IPS DF 4.7 (cell line): ENCODE measurements at regions not wholly inside any gene's neighbourhood (a gene's known extent, or its start where the extent isn't known, plus 50 kb on each side); places are given as distances from the start of the nearest gene placed in this dataset.

Experiments
- DNase-seq: peaks from one replicate; pipeline ENCODE4 v3.0.0-alpha.2; 2013; ENCODE audit warnings: low spot score; ENCODE audit errors: extremely low read depth

- no peak for DNase-seq
These were observed 86.5 kb upstream of the OLFM3 start for GRCh38 chr1:102083192-102083591.

DNA sequence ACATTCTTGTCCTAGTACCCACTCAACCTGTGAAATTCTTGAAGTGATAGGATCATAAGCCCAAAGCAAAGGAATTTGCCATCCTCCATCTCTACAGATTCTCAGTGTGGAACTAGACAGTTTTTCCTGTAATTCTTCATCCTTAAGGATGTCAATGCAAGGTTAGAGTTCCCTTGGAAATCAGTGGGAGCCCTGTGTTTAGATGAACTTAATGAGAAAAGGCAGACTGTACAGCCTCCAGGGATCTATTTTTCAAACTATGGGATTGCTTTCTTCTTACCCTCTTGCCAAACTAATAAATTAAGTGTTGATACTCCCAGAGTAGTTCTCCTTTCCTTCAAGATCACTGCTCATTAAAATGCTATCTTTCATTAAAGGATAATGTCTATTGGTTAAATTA is 78.1 kb upstream of the OLFM3 start:
- no peak for DNase-seq

- DNase-seq = no peak
These were observed 74.7 kb upstream of the OLFM3 start for GRCh38 chr1:102071451-102071850.

- no peak for DNase-seq
These were observed 53.8 kb upstream of the OLFM3 start for GRCh38 chr1:102050556-102050955.

DNA sequence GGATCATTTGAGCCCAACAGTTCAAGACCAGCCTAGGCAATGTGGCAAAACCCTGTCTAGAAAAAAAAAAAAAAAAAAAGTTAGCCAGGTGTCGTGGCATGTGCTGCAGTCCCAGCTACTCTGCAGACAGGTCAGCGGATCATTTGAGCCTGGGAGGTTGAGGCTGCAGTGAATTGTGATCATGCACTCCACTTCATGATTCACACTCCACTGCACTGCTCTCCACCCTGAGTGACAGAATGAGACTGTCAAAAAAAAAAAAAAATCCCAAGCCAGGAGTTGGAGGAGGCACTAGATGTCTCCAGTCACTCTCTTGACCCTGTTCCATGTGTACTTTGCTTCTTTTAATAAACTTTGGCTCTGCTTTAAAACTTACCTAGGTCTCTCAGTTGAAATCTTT is 51.0 kb upstream of the OLFM3 start:
- no peak for DNase-seq
